GM18858 (cell line): ENCODE measurements at regions not wholly inside any gene's neighbourhood (a gene's known extent, or its start where the extent isn't known, plus 50 kb on each side); places are given as distances from the start of the nearest gene placed in this dataset.
"Not testable (repeated sequence)": the region's sequence is repeated elsewhere in the genome, so short reads cannot be mapped to it uniquely, and the experiment has no call there.

Experiments
- ATAC-seq: cut with Tn5 transposase; IDR thresholded peaks from one replicate; pipeline ENCODE4 v1.9.1; 2021; ENCODE audit not compliant: unreplicated experiment

- ATAC-seq = peak; percentile 89
Observed at GRCh38 chr1:99062192-99062591, 57.5 kb upstream of the PLPPR5 start.

GRCh38 chr1:99069146-99069545, 64.5 kb upstream of the PLPPR5 start:
- ATAC-seq = no peak

GRCh38 chr1:99078529-99078928, 73.9 kb upstream of the PLPPR5 start:
- not testable (repeated sequence) for ATAC-seq

- ATAC-seq = no peak
Observed at GRCh38 chr1:99082366-99082765, 77.7 kb upstream of the PLPPR5 start.

- no peak for ATAC-seq
Observed at GRCh38 chr1:99083338-99083737, 78.7 kb upstream of the PLPPR5 start.

- peak; percentile 70 for ATAC-seq
Observed at GRCh38 chr1:99084562-99084961, 79.9 kb upstream of the PLPPR5 start.

GRCh38 chr1:99086057-99086456, 81.4 kb upstream of the PLPPR5 start:
- no peak for ATAC-seq

GRCh38 chr1:99098589-99098988, 93.9 kb upstream of the PLPPR5 start:
- no peak for ATAC-seq

GRCh38 chr1:99106274-99106673, 101.6 kb upstream of the PLPPR5 start:
- ATAC-seq = no peak

GRCh38 chr1:99107680-99108079, 103.0 kb upstream of the PLPPR5 start:
- no peak for ATAC-seq

- no peak for ATAC-seq
Observed at GRCh38 chr1:99110140-99111041, 105.7 kb upstream of the PLPPR5 start.

GRCh38 chr1:99115231-99115630, 110.6 kb upstream of the PLPPR5 start:
- ATAC-seq = no peak

- no peak for ATAC-seq
Observed at GRCh38 chr1:99119188-99119587, 114.5 kb upstream of the PLPPR5 start.

GRCh38 chr1:99122039-99122438, 117.4 kb upstream of the PLPPR5 start:
- no peak for ATAC-seq

GRCh38 chr1:99123936-99124335, 119.3 kb upstream of the PLPPR5 start:
- ATAC-seq = no peak

- no peak for ATAC-seq
Observed at GRCh38 chr1:99131546-99131945, 126.9 kb upstream of the PLPPR5 start.

- no peak for ATAC-seq
Observed at GRCh38 chr1:99133756-99134500, 129.3 kb upstream of the PLPPR5 start.

GRCh38 chr1:99137554-99138206, 126.6 kb upstream of the PLPPR4 start:
- ATAC-seq = no peak

- no peak for ATAC-seq
Observed at GRCh38 chr1:99139876-99140275, 124.4 kb upstream of the PLPPR4 start.

GRCh38 chr1:99146129-99146848, 118.0 kb upstream of the PLPPR4 start:
- ATAC-seq = no peak

- ATAC-seq = no peak
Observed at GRCh38 chr1:99149952-99150351, 114.3 kb upstream of the PLPPR4 start.
